Lower leg skin (tissue), 4 donors: ENCODE measurements at regions not wholly inside any gene's neighbourhood (a gene's known extent, or its start where the extent isn't known, plus 50 kb on each side); places are given as distances from the start of the nearest gene placed in this dataset.

Experiments used
- DNase-seq, 2 donors: peaks; one replicate each; pipeline ENCODE4 v3.0.0-alpha.2; 2019; ENCODE audit warnings: low spot score in 2 of 2
- H3K4me3 ChIP-seq: fragments of 200-600 bp; sonication (generic); 2 replicates; pipeline ENCODE4 v1.5.1; 2017; ENCODE audit warnings: mild to moderate bottlenecking, low read depth; ENCODE audit not compliant: poor library complexity, severe bottlenecking
- POLR2A ChIP-seq, 2 donors: fragments of 450-650 bp; IDR thresholded peaks; one replicate each; pipeline ENCODE4 v1.6.1; 2016 to 2017; ENCODE audit warnings: antibody characterized with exemption in 2 of 2, mild to moderate bottlenecking in 1 of 2, moderate library complexity in 1 of 2
- WGBS, 2 donors: methylation state at CpG; one replicate each; pipeline ENCODE4 v1.1.5; 2018; 5-methylcytosine and 5-hydroxymethylcytosine counted together
- intact Hi-C: fragments of 100-400 bp; cut with DNase I; formaldehyde crosslinking; loops from one replicate; pipeline ENCODE4 v1.15.0; 2023; ENCODE audit warnings: low total_unique reads
- TF ChIP-seq, protein P1 (sequence below), 3 donors: fragments of 450-650 bp; IDR thresholded peaks; one replicate each; pipeline ENCODE4 v1.5.1; 2016; ENCODE audit warnings: antibody characterized with exemption in 3 of 3, mild to moderate bottlenecking in 3 of 3, moderate library complexity in 2 of 3

DNA sequence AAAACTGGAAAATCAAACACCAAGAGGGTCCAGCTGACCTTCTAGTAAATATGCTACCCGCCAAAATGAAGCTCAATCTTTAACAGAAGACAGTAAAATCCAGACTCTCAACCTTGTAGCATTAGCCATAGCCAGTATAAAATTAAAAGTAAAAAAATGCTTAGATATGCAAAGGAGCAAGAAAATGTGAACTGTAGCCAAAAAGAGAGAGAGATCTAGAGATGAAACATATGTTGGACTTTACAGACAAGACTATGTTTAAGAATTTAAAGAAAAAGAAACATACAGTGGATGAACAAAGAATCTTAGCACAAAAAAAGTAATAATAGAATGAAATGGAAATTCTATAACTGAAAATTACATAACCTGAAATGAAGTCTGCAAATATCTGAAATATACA lies 344.5 kb downstream of the LRATD1 start:
- WGBS, 2 donors: 0 to 71% methylated on average over 1 of the region's 1 CpG
- TF ChIP-seq POLR2A (IDR thresholded peaks at IDR 0.05): no peak
- TF ChIP-seq, protein P1, sequence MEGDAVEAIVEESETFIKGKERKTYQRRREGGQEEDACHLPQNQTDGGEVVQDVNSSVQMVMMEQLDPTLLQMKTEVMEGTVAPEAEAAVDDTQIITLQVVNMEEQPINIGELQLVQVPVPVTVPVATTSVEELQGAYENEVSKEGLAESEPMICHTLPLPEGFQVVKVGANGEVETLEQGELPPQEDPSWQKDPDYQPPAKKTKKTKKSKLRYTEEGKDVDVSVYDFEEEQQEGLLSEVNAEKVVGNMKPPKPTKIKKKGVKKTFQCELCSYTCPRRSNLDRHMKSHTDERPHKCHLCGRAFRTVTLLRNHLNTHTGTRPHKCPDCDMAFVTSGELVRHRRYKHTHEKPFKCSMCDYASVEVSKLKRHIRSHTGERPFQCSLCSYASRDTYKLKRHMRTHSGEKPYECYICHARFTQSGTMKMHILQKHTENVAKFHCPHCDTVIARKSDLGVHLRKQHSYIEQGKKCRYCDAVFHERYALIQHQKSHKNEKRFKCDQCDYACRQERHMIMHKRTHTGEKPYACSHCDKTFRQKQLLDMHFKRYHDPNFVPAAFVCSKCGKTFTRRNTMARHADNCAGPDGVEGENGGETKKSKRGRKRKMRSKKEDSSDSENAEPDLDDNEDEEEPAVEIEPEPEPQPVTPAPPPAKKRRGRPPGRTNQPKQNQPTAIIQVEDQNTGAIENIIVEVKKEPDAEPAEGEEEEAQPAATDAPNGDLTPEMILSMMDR (IDR thresholded peaks at IDR 0.05): no peak
- no peak overlapping the region for H3K4me3 ChIP-seq
- intact Hi-C loops: no loop called here
- no peak for DNase-seq

DNA sequence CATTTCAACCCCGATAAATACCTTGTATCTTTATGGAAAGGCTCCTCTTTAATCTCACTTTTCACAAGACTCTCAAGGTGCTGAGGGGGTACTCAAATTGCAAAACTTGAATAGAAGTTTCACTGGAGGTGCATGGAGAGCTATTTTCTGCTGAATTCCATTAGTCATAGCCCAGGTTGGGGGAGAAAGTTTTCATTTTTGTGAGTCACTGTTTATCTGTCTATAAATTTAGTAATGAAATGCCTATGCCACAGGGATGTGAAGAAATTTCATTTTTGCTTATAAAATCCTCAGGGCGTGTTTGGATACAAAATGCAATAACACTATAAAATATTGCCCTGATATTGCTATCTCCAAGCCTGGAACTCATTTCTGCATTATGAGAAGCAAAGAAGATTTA lies 346.3 kb downstream of the LRATD1 start:
- DNase-seq: no peak
- intact Hi-C loops: no loop called here
- no peak for TF ChIP-seq POLR2A (IDR thresholded peaks at IDR 0.05)
- TF ChIP-seq, protein P1 (IDR thresholded peaks at IDR 0.05): no peak
- H3K4me3 ChIP-seq: no peak overlapping the region
- WGBS, 2 donors: 74 to 93% methylated on average over 2 of the region's 2 CpGs

DNA sequence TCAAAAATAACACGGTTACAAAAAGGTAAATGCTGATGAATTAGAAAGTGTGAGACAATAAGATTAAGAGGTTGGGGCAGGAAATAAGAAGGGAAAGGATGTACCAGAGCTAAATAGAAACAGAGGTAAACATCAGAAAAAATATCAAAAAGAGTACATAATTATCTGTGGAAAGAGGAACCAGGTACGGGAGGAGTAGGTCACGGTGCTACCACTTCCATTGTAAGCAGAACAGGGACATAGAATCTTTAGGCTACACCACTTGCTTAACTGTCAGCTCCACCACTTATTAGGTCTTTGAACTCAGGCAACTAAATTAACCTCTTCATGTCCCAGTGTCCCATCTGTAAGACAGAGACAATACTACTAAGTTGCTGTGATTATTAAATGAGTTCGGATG lies 350.3 kb downstream of the LRATD1 start:
- no peak for DNase-seq
- WGBS, 2 donors: 75 to 80% methylated on average over 4 of the region's 4 CpGs
- intact Hi-C loops: no loop called here
- TF ChIP-seq, protein P1 (IDR thresholded peaks at IDR 0.05): no peak
- no peak for TF ChIP-seq POLR2A (IDR thresholded peaks at IDR 0.05)
- H3K4me3 ChIP-seq: no peak overlapping the region

DNA sequence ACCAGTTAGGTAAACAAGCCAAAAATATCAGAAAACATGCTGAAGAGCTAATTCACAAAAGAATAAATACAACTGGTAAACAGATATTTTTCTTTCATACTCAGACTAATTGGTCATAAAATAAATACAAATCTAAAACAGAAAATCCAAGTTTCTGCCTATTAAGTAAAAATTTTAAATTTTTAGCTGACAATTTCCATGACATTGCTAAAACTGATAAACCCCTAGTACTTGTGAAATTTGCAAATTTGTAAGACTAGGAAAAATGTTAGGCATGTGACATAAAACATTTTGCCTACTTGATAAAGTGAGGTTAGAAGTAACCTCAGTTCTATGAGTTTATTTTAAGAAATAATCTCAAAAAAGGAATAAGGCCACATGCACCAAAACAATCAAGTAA lies 356.1 kb downstream of the LRATD1 start:
- intact Hi-C loops: no loop called here
- DNase-seq: no peak
- TF ChIP-seq, protein P1 (IDR thresholded peaks at IDR 0.05): no peak
- H3K4me3 ChIP-seq: no peak overlapping the region

DNA sequence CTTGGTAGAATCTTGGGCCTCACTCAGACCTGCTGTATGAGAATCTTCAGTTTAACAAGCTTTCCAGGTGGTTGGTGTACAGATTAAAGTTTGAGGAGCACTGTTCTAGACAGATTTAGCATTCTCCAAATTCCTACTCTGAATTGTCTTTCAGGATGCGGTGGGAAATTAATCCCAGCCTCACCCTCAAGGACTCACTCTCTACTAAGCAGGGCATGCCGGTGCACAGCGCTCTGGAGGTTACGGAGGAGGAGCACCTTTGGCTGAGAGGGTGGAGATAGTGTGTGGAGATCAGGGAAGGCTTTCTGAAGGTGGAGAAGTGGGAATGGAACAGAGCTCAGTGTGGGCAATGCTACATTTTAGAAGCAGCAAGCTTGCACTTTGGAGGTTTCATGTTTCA lies 359.2 kb downstream of the LRATD1 start:
- no peak for DNase-seq
- intact Hi-C loops: no loop called here
- WGBS, 2 donors: 73 to 75% methylated on average over 4 of the region's 4 CpGs
- no peak overlapping the region for H3K4me3 ChIP-seq
- no peak for TF ChIP-seq POLR2A (IDR thresholded peaks at IDR 0.05)

DNA sequence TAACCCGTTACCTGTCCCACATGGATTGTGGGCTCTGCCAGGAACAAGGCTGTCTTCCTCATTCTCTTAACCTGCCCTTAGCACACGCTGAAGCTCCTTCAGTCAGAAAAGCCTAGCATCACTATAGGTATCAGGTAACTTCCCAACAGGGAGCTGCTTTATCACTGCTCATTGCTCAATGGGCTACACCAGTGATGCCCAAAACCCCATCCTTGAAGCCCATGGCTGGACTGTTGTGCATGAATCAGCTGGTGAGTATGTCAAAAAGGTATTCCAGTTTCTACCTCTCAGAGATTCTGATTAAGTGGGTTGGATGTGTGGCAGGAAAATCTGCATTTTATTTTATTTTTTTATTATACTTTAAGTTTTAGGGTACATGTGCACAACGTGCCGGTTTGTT lies 362.2 kb downstream of the LRATD1 start:
- WGBS, 2 donors: 92 to 93% methylated on average over 4 of the region's 4 CpGs
- DNase-seq: no peak
- TF ChIP-seq, protein P1 (IDR thresholded peaks at IDR 0.05): no peak
- TF ChIP-seq POLR2A (IDR thresholded peaks at IDR 0.05): no peak
- intact Hi-C loops: no loop called here
- no peak overlapping the region for H3K4me3 ChIP-seq
